GM12872 (cell line): ENCODE measurements at regions not wholly inside any gene's neighbourhood (a gene's known extent, or its start where the extent isn't known, plus 50 kb on each side); places are given as distances from the start of the nearest gene placed in this dataset.

Experiments used
- TF ChIP-seq, protein P1 (sequence below): IDR thresholded peaks from 3 replicates; pipeline ENCODE4 v1.5.1; 2011; ENCODE audit warnings: low read depth, mild to moderate bottlenecking, low read length, moderate library complexity; ENCODE audit not compliant: insufficient read depth

GRCh38 chr1:59242370-59242769, 54.5 kb upstream of the FGGY start:
- TF ChIP-seq, protein P1, sequence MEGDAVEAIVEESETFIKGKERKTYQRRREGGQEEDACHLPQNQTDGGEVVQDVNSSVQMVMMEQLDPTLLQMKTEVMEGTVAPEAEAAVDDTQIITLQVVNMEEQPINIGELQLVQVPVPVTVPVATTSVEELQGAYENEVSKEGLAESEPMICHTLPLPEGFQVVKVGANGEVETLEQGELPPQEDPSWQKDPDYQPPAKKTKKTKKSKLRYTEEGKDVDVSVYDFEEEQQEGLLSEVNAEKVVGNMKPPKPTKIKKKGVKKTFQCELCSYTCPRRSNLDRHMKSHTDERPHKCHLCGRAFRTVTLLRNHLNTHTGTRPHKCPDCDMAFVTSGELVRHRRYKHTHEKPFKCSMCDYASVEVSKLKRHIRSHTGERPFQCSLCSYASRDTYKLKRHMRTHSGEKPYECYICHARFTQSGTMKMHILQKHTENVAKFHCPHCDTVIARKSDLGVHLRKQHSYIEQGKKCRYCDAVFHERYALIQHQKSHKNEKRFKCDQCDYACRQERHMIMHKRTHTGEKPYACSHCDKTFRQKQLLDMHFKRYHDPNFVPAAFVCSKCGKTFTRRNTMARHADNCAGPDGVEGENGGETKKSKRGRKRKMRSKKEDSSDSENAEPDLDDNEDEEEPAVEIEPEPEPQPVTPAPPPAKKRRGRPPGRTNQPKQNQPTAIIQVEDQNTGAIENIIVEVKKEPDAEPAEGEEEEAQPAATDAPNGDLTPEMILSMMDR, result no peak

- TF ChIP-seq, protein P1, result no peak
Observed at GRCh38 chr1:59243550-59243949, 53.3 kb upstream of the FGGY start.

DNA sequence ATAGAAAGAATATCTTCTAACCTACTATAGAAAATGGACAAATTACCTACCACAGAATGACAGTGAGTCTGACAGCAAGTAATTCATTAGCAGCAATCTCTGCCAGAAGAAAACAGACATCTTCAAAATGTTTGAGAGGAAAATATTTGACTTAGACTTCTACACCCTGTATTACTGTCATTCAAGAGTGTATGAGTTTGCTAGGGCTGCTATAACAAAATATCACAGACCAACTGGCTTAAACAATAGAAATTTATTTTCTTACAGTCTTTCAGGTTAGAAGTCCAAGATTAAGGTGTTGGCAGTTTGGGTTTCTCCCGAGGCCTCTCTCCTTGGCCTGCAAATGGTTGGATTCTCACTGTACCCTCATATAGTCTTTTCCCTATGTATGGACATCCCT, 52.9 kb upstream of the FGGY start:
- TF ChIP-seq, protein P1, result no peak

GRCh38 chr1:59244891-59245290, 52.0 kb upstream of the FGGY start:
- TF ChIP-seq, protein P1, result no peak
